SK-MEL-5 (cell line): ENCODE measurements at regions not wholly inside any gene's neighbourhood (a gene's known extent, or its start where the extent isn't known, plus 50 kb on each side); places are given as distances from the start of the nearest gene placed in this dataset.

Source experiments
- DNase-seq: peaks from one replicate; pipeline ENCODE4 v3.0.0-alpha.2; 2016; ENCODE audit warnings: low read depth, low spot score
- in situ Hi-C: cut with HindIII; loops from 2 replicates; pipeline ENCODE4 v1.10.0; 2016; ENCODE audit warnings: low sequenced_read_pairs, high pct_unique_total_duplicates, low pct_unique_long_range_greater_than_20kb

- no peak for DNase-seq
- in situ Hi-C loops: no loop called here
Observed at GRCh38 chr6:133016631-133017030, 202.3 kb downstream of the RPS12 start.

GRCh38 chr6:133017581-133017980, 203.2 kb downstream of the RPS12 start:
- DNase-seq: no peak
- in situ Hi-C loops: no loop called here

DNA sequence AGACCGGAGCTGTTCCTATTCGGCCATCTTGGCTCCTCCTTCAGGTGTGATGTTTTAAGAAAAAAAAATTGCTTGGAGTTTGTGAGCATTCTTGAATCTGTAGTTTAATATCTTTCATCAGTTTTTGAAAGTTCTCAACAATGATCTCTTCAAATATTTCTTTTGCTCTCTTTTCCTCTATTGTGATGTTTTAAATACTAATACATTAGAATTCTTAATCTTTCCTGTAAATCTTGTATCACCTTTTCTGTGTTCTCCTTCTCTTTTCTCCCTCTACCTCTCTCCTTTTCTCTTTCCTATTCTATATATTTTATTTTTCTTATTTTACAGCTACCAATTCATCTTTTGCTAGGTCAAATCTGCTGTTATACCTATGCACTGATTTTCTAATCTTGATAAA, 212.3 kb downstream of the RPS12 start:
- DNase-seq: no peak
- in situ Hi-C loops: no loop called here

DNA sequence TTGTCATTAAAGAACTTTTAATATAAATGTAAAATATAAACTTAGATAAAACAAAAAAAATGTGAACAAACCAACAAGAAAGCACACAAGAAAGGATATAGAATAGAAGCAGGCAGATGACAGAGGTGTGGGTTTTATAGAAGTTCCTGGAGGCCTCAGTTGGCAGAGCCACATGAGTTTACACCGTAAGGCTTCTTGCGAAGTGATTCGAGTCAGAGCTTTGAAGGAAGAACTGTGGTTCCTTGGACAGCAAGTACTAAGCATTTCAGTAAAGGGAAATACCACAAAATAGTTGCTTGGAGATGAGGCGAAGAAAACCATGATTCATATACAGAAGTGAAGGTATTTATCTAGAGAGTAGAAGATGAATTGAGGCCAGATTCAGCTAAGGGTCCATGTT, 207.9 kb upstream of the EYA4 start:
- in situ Hi-C loops: no loop called here
- no peak for DNase-seq

DNA sequence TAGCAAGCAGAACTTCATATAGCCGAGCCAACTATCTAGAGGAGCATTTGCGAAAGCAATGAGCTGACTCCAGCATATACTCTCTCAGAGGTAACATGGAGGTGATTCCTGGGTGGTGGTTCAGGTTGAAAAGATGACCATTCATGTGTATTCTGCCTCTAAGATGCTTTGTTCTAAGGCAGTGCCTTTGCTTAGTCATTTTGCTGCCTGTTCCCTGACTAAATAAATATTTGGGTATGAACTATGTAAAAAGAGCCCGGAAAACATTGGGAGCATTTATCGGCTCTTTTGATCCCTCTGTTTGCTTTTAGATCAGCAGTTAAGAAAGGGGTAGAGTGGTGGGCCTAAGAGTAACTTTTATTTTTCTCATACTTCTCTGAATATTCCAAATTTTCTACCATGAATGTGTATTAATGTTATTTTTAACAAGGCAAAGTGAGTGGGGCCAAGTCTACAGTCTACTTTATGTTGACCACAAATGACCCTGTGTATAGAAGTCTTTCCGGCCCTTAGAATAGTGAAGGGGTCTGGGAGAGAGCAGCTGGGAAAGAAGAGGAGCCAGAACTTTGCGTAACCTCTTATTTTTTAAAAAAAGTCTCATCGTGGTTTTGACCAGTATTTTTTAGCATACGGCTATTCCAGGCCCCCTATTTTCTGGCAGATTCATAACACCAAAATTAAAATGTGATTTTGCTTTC, 206.5 kb upstream of the EYA4 start:
- in situ Hi-C loops: no loop called here
- DNase-seq: no peak

- DNase-seq: peak; percentile 67
- in situ Hi-C loops: no loop called here
Observed at GRCh38 chr6:133040094-133040802, 200.9 kb upstream of the EYA4 start.

GRCh38 chr6:133040803-133041419, 200.2 kb upstream of the EYA4 start:
- no peak for DNase-seq
- in situ Hi-C loops: no loop called here

- in situ Hi-C loops: no loop called here
- no peak for DNase-seq
Observed at GRCh38 chr6:133042550-133043120, 198.5 kb upstream of the EYA4 start.

DNA sequence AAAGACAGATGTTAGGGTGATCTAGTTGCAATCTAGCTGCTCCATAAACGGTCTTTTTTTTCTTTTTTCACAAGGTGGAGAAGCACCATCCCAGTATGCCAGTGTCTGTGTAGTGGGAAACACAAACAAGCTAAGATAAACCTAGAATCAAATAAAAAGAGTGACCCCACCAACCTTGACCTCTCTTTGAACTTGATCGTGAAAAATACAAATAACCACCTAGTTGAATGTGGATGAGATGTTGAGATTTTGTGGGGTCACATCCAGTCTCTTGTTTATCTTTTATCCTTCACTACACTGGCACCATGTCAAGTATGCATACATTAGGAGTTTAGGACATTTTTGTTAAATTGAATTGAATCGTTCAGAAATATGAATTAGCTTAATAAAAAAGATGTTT, 194.6 kb upstream of the EYA4 start:
- in situ Hi-C loops: no loop called here
- DNase-seq: no peak

GRCh38 chr6:133047065-133047665, 194.0 kb upstream of the EYA4 start:
- no peak for DNase-seq
- in situ Hi-C loops: no loop called here

DNA sequence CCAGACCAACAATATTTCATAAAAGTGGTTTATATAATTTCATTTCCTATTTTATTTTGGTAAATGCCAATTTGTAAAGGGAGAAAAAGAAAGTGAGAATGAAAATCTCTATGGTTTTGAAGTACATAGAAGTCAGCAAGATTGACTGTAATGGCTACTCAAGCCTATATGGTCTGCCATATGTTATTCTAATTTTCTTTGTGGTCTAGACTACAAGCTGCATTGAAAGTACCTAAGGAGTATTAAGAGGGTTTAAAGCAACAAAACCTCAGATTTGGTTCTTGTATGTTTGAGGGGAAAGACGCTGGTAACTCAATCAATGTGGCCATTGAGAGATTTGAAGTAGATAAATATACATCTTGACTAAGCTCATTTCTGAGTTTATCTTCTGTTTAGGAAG, 193.5 kb upstream of the EYA4 start:
- in situ Hi-C loops: no loop called here

GRCh38 chr6:133051240-133051639, 189.9 kb upstream of the EYA4 start:
- in situ Hi-C loops: no loop called here
- DNase-seq: no peak

More for the DNA sequence above, 193.5 kb upstream of the EYA4 start:
- DNase-seq: no peak

- in situ Hi-C loops: no loop called here
- no peak for DNase-seq
Observed at GRCh38 chr6:133052465-133052864, 188.7 kb upstream of the EYA4 start.

DNA sequence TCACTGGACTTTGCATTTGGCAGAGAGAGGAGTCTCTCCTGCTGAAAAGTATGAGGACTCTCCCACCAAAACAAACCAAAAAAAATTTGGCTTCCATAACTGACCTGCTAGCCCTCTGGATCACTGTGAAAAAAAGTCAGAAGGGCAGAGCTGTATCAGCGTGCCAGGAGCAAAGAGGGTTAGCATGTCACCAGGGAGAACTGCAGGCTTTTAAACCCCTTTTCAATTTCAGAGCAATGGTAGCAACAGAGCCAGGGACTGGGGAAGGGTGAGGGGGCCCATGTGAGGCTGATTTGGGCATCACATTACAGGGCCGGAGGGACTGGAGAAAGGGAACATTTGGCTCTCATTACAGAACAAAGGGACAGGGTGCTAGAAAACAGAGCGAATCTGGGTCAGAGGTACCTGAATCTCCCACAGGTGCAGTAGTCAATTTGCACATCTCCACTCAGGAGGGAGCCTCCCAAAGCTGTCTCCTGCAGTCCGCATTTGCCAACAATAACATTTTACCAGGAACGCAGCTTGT, 185.7 kb upstream of the EYA4 start:
- in situ Hi-C loops: no loop called here
- no peak for DNase-seq

DNA sequence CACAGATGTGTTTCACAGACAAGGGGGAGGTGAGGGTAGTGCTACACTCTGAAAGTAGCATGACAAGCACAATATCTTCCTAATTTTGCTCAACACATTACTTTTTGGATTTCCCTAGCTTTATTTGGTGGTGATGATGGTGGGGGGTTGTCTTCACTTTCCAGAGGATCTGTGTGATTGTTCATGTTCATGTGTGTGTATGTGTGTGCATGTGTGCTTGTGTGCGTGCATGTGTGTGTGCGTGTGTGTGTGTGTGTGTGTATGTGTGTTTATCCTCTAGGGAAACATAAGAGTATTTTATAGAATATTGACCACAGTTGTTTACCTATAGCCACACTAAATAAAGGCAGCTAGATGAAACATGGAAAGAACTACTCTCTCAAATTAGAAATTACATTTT, 183.8 kb upstream of the EYA4 start:
- in situ Hi-C loops: no loop called here
- no peak for DNase-seq

DNA sequence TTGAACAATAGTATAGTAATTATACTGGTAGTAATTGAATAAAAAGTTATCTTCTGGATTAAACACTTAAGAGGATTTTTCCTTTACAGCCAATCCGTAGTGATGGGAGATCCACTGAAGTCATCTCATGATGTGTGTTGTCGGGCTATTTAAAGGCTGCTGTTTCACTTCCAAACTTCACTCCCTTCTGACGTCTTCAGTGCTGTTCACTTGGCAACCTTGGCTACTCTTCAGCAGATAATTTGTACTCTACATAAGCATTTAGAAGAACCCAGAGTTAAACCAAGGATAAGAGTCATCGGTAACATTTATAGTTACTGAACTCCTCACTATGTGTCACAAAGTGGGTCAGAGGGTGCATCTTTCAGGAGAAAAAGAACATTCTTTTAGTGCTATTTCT, 179.1 kb upstream of the EYA4 start:
- in situ Hi-C loops: no loop called here

GRCh38 chr6:133062696-133063306, 178.4 kb upstream of the EYA4 start:
- DNase-seq: peak; percentile 95
- in situ Hi-C loops: no loop called here

More for the DNA sequence above, 179.1 kb upstream of the EYA4 start:
- DNase-seq: peak; percentile 96

GRCh38 chr6:133067960-133068359, 173.2 kb upstream of the EYA4 start:
- no peak for DNase-seq
- in situ Hi-C loops: no loop called here
